ENCODE measurements at regions not wholly inside any gene's neighbourhood (a gene's known extent, or its start where the extent isn't known, plus 50 kb on each side); places are given as distances from the start of the nearest gene placed in this dataset.

DNA sequence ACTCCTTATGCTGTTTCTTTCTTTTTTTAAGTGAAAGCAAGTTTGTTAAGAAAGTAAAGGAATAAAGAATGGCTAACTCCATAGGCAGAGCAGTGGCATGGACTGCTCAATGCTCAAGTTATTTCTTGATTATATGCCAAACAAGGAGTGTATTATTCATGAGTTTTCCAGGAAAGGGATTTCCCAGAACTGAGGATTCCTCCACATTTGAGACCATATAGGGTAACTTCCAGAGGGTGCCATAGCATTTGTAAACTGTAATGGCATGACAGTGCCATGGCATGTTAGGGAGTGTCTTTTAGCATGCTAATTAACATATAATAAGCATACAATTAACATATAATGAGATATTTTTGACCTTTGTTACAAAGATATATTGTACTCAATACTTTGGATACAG is 1034.5 kb upstream of the PHF14 start:
- TF ChIP-seq, protein P1, sequence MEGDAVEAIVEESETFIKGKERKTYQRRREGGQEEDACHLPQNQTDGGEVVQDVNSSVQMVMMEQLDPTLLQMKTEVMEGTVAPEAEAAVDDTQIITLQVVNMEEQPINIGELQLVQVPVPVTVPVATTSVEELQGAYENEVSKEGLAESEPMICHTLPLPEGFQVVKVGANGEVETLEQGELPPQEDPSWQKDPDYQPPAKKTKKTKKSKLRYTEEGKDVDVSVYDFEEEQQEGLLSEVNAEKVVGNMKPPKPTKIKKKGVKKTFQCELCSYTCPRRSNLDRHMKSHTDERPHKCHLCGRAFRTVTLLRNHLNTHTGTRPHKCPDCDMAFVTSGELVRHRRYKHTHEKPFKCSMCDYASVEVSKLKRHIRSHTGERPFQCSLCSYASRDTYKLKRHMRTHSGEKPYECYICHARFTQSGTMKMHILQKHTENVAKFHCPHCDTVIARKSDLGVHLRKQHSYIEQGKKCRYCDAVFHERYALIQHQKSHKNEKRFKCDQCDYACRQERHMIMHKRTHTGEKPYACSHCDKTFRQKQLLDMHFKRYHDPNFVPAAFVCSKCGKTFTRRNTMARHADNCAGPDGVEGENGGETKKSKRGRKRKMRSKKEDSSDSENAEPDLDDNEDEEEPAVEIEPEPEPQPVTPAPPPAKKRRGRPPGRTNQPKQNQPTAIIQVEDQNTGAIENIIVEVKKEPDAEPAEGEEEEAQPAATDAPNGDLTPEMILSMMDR (IDR thresholded peaks at IDR 0.05; ENCODE audit: unreplicated experiment) = no peak
- no peak for DNase-seq (ENCODE audit: low spot score, unreplicated experiment)
- H3K9me3 Mint-ChIP-seq (ENCODE audit: low read depth) = no peaks in the 10 kb centered on the region
- no peaks in the 10 kb centered on the region for H3K27me3 Mint-ChIP-seq
- no peak overlapping the region for H3K27ac Mint-ChIP-seq
- no peak overlapping the region for H3K4me3 Mint-ChIP-seq (ENCODE audit: low read depth)
- H3K4me1 Mint-ChIP-seq (ENCODE audit: low read depth) = peaks cover 3% of the 10 kb centered on the region
- H3K36me3 Mint-ChIP-seq (ENCODE audit: insufficient read depth) = no peaks in the 10 kb centered on the region

DNA sequence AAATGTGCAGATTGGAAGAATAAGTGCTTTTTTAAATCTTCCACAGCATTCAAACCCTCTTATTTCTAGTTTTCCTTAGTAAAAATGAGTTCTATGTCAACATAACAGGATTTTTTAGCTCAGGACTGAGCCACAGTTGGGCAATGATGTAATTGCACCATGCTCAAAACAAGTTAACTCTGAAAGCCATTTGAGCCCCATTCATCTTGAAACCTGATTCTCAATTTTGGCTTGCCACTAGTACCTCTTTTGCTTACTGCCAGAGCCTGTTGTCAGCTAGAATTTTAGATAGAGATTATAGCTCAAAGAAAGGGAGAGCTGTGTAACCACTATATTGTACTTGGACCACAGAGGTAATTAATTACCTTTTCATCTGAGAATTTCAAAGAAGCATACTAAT is 1028.5 kb upstream of the PHF14 start:
- TF ChIP-seq, protein P1 (IDR thresholded peaks at IDR 0.05; ENCODE audit: unreplicated experiment) = no peak
- Mint-ChIP-seq H3K4me3 (ENCODE audit: low read depth) (no peak overlapping the region), H3K27me3 (no peaks in the 10 kb centered on the region), H3K9me3 (ENCODE audit: low read depth) (no peaks in the 10 kb centered on the region), H3K27ac (no peak overlapping the region), H3K36me3 (ENCODE audit: insufficient read depth) (no peaks in the 10 kb centered on the region), H3K4me1 (ENCODE audit: low read depth) (no peaks in the 10 kb centered on the region)
- DNase-seq (ENCODE audit: low spot score, unreplicated experiment) = no peak

DNA sequence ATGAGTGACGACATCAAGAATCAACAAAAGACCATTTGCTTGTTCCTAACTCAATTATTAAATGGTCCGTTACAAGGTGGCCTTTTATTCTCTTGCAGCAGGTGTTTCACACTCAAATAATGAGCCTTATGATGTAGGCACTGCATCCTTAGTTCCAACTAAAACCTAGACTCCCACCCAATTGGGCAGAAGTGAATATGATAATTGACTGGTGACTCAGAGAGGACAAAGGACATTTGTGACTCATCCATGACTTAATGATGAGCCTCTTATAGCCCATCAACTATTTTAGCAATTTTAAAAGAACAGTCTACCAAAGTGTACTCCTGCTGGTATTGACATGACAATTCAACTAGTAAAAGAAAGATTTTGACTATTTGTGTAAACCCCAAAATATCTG is 1027.8 kb upstream of the PHF14 start:
- Mint-ChIP-seq H3K27ac (no peak overlapping the region), H3K9me3 (ENCODE audit: low read depth) (no peaks in the 10 kb centered on the region), H3K4me1 (ENCODE audit: low read depth) (no peaks in the 10 kb centered on the region), H3K27me3 (no peaks in the 10 kb centered on the region), H3K36me3 (ENCODE audit: insufficient read depth) (no peaks in the 10 kb centered on the region), H3K4me3 (ENCODE audit: low read depth) (no peak overlapping the region)
- no peak for DNase-seq (ENCODE audit: low spot score, unreplicated experiment)
- TF ChIP-seq, protein P1 (IDR thresholded peaks at IDR 0.05; ENCODE audit: unreplicated experiment) = no peak

DNA sequence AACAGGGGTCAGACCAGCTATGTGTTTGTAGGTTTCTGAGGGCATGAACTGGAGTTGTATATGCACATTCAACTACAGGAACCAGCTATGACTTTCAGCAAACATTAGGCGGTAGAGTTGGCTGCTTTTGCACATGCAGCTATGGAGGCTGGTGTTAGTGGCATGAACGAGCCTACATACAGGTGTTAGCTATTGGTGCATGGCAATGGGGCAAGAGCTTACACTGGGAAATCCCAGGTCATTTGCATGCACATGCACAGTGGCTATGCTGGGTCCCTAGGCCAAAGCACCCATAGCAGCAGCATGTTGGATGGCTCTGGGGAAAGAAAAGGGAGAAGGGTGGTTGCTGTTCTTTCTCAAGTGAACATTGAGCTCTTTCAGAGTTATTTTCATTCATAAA is 1018.5 kb upstream of the PHF14 start:
- no peaks in the 10 kb centered on the region for H3K4me1 Mint-ChIP-seq (ENCODE audit: low read depth)
- no peaks in the 10 kb centered on the region for H3K27me3 Mint-ChIP-seq
- H3K27ac Mint-ChIP-seq = no peak overlapping the region
- TF ChIP-seq, protein P1 (IDR thresholded peaks at IDR 0.05; ENCODE audit: unreplicated experiment) = no peak
- DNase-seq (ENCODE audit: low spot score, unreplicated experiment) = no peak
- no peaks in the 10 kb centered on the region for H3K36me3 Mint-ChIP-seq (ENCODE audit: insufficient read depth)
- peaks cover 11% of the 10 kb centered on the region for H3K9me3 Mint-ChIP-seq (ENCODE audit: low read depth)
- no peak overlapping the region for H3K4me3 Mint-ChIP-seq (ENCODE audit: low read depth)

DNA sequence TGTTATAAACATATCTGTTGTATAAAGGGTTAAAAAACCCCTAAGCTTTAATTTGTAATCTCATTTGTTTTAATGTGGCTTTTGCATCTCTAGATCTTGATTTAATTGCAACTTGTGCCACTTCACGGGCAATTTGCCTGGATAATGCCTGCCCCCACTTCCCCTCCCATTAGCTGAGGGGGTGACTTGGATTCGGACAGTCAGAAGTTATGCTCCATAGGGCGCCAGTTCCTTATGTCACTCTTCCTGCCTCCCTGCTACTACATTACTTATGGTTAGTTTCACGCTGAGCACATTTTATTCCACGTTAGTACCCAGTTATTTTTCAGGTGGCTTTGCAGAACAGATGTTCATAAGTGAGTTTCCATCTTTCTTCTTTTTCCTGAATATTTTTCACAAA is 1015.2 kb upstream of the PHF14 start:
- H3K36me3 Mint-ChIP-seq (ENCODE audit: insufficient read depth) = no peaks in the 10 kb centered on the region
- H3K4me1 Mint-ChIP-seq (ENCODE audit: low read depth) = no peaks in the 10 kb centered on the region
- TF ChIP-seq, protein P1 (IDR thresholded peaks at IDR 0.05; ENCODE audit: unreplicated experiment) = no peak
- no peak for DNase-seq (ENCODE audit: low spot score, unreplicated experiment)
- no peaks in the 10 kb centered on the region for H3K27me3 Mint-ChIP-seq
- peaks cover 10% of the 10 kb centered on the region for H3K9me3 Mint-ChIP-seq (ENCODE audit: low read depth)
- no peak overlapping the region for H3K27ac Mint-ChIP-seq
- H3K4me3 Mint-ChIP-seq (ENCODE audit: low read depth) = no peak overlapping the region
